HG03442 (cell line): ENCODE measurements at regions not wholly inside any gene's neighbourhood (a gene's known extent, or its start where the extent isn't known, plus 50 kb on each side); places are given as distances from the start of the nearest gene placed in this dataset.
"Not testable (repeated sequence)": the region's sequence is repeated elsewhere in the genome, so short reads cannot be mapped to it uniquely, and the experiment has no call there.

Experiments
- ATAC-seq: cut with Tn5 transposase; IDR thresholded peaks from one replicate; pipeline ENCODE4 v1.9.1; 2021; ENCODE audit warnings: mild to moderate bottlenecking, moderate library complexity; ENCODE audit not compliant: unreplicated experiment

- not testable (repeated sequence) for ATAC-seq
These were observed 283.4 kb downstream of the TSN start for GRCh38 chr2:122038816-122039215.

- no peak for ATAC-seq
These were observed 286.0 kb downstream of the TSN start for GRCh38 chr2:122041455-122041854.

DNA sequence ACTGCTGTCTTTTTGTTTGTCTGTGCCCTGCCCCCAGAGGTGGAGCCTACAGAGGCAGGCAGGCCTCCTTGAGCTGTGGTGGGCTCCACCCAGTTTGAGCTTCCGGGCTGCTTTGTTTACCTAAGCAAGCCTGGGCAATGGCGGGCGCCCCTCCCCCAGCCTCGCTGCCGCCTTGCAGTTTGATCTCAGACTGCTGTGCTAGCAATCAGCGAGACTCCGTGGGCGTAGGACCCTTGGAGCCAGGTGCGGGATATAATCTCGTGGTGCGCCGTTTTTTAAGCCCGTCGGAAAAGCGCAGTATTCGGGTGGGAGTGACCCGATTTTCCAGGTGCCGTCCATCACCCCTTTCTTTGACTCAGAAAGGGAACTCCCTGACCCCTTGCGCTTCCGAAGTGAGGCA lies 296.2 kb downstream of the TSN start:
- not testable (repeated sequence) for ATAC-seq

GRCh38 chr2:122055521-122055931 lies 300.1 kb downstream of the TSN start:
- no peak for ATAC-seq

DNA sequence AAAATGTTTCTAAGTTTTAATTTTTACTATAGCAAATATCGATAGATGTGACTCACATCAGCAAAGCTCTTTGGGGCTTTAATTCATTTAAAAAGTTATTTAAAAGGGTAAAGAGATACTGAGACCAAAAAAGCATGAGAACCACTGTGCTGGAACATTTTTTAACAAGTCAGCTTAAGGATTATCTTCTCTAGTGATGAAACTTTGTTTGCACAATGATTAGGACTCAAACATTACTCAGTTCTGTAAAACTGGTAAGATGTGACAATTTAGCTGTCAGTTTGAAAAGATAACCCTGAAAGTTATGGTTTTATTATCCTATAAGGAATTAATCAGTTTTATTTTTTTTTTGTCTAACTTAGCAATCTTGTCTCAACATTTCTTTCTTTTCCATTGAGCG lies 301.4 kb downstream of the TSN start:
- ATAC-seq: no peak

- ATAC-seq: no peak
These were observed 305.8 kb downstream of the TSN start for GRCh38 chr2:122061206-122061605.

GRCh38 chr2:122061831-122062230 lies 306.4 kb downstream of the TSN start:
- no peak for ATAC-seq

- no peak for ATAC-seq
These were observed 307.1 kb downstream of the TSN start for GRCh38 chr2:122062506-122062905.

- no peak for ATAC-seq
These were observed 308.3 kb downstream of the TSN start for GRCh38 chr2:122063716-122064115.

GRCh38 chr2:122070241-122070731 lies 314.8 kb downstream of the TSN start:
- ATAC-seq: no peak

DNA sequence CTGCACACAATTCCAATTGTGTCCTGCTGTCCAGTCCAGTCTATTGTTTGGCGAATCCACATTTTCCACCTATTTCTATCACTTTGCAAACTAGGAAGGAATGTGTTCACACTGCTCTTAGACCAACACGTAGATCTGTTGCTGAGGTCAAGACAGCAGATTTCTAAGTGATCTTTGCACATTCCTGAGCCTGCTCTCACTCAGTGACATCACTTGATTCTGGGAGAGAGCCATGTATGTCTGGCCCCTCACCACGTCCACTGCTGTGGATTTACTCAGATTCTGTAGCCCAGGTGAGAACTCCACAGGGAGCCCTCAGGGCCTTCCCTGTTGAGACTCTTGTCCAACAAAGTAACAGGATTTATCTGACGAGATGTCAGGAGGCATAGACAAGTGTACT lies 317.2 kb downstream of the TSN start:
- no peak for ATAC-seq

- ATAC-seq: no peak
These were observed 318.8 kb downstream of the TSN start for GRCh38 chr2:122074201-122074600.

DNA sequence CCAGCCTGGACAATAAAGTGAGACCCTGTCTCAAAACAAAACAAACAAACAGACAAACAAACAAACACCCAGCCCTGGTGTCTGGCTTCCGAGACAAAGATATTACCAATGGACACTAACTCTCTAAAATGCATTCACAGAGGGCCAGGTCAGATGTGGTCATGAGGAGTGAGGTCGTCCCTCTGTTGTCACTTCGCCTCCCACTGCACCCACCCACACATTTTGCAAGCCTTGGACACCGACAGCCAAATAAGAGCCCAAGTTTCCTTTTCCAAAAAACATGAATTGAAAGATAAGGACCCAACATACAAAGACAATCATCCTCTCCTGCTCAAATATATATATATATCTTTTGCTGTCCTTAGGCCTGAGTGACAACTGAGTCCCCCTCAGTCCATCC lies 319.9 kb downstream of the TSN start:
- ATAC-seq: no peak

DNA sequence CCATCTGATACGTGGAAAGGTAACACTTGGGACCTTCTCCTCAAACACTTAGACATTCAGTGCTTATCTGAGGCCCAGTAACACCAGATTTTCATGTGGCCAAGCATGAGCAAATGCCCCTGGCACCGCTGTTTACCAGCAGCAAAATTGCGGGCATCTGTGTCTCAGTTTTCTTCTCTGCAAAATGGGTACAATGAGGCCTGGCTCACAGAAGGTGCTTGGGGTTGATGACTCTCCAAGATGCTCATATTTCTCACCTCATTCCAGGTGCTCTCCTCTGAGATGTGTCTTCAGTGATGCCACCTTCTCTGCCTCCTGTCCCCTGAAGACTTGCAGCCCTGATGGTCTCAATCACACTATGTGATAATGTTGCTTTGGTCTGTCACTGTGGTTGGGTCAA lies 321.7 kb downstream of the TSN start:
- no peak for ATAC-seq

GRCh38 chr2:122077771-122078170 lies 322.3 kb downstream of the TSN start:
- ATAC-seq: no peak

DNA sequence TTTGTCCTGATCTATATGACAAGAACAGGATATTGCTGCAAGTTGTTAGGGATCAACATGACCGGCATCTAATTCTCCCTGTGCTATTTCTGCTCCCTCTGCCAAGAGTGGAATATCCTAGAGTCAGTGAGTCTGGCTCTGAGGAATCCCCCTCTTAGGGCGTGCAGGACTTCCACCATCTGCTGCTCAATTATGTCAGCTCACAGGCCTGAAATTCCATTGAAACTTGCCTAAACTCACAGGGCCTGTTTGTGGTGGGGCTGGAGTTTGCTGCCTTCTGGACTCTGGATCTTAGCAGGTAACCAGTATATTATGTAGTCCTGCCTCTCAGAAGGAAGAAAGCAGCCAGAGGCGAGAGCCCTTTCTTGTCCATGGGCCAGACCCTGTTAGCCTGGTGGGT lies 323.0 kb downstream of the TSN start:
- ATAC-seq: no peak

GRCh38 chr2:122079844-122080243 lies 324.4 kb downstream of the TSN start:
- ATAC-seq: no peak

- no peak for ATAC-seq
These were observed 324.9 kb downstream of the TSN start for GRCh38 chr2:122080316-122080715.

GRCh38 chr2:122080871-122081270 lies 325.4 kb downstream of the TSN start:
- ATAC-seq: no peak

DNA sequence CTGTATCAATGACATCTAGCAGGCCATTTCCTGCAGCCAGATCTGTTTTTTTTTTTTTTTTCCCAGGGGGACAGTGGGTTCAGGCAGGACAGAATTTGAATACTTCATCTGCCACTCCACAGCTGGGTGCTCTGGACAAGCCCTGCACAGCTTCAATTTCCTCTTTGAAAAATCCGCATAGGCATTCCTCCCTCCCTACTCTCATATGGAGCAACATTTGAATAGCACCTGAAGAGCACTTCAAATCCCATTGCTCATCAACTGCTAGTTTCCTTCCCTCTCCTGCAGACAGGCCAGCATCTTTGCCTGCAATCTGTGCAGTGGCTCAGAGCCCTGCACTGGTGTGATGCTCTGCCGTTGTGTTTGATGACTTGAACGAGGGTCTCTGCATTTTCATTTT lies 326.3 kb downstream of the TSN start:
- no peak for ATAC-seq

DNA sequence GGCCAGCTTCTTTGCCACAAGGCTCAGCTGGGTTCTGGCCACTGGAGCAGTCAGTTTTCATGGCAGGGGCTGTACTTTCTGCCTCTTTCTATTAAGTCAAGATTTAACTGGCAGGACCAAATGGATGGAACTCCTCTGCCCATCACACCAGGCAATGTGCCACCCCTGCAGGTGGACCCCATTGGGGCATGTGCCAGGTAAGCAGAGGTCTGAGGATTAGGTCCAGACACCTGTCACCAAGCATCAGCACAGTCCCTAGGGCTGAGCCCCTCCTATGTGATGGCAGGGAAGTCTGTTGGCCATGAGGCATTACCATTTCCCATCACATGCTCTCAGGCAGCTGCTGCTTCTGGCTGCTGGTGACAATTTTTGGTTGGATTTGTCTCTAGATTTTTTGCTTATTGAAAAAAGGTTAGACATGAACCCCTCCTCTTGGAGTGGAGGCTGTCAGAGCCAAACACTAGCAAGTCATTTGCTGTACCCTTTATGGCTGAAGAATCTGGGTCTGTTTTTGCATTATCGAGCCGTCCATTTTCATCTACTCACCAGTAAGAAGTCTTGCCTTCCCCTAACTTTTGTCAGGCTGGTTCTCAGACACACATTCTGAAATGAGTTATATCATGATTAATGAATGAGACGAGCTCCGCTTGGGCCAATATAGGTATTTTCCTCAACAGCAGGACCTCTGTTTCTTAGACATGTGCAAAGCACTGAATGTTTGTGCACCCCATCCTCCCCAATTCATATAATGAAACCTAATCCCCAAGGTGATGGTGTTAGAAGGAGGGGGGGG lies 328.0 kb downstream of the TSN start:
- ATAC-seq: no peak

GRCh38 chr2:122085672-122086071 lies 330.2 kb downstream of the TSN start:
- ATAC-seq: not testable (repeated sequence)

GRCh38 chr2:122094557-122094956 lies 339.1 kb downstream of the TSN start:
- ATAC-seq: no peak
